HepG2 (cell line): ENCODE measurements at regions not wholly inside any gene's neighbourhood (a gene's known extent, or its start where the extent isn't known, plus 50 kb on each side); places are given as distances from the start of the nearest gene placed in this dataset.

ENCODE experiments used
- AGO1 ChIP-seq: fragments of 200-400 bp; formaldehyde crosslinking; IDR thresholded peaks from 2 replicates; pipeline ENCODE4 v1.6.1; 2017; ENCODE audit warnings: mild to moderate bottlenecking, low read depth, low read length, moderate library complexity; ENCODE audit not compliant: poor library complexity, severe bottlenecking
- ATF6 ChIP-seq: sonication (generic); formaldehyde crosslinking; conservative IDR thresholded peaks from 2 replicates; pipeline ENCODE4 v1.4.0; 2020; ENCODE audit warnings: missing genetic modification reagents
- EED ChIP-seq: sonication (generic); formaldehyde crosslinking; IDR thresholded peaks from 2 replicates; pipeline ENCODE4 v1.5.0; 2020; ENCODE audit warnings: mild to moderate bottlenecking, missing genetic modification reagents
- ELF4 ChIP-seq: sonication (generic); formaldehyde crosslinking; IDR thresholded peaks from 2 replicates; pipeline ENCODE4 v1.5.0; 2020; ENCODE audit warnings: missing genetic modification reagents, mild to moderate bottlenecking, moderate library complexity, borderline replicate concordance
- GMEB2 ChIP-seq: IDR thresholded peaks from 2 replicates; pipeline ENCODE4 v1.6.1; 2016; ENCODE audit warnings: missing biosample characterization, missing genetic modification reagents, low read depth
- HNRNPK ChIP-seq: fragments of 200-400 bp; formaldehyde crosslinking; IDR thresholded peaks from 2 replicates; pipeline ENCODE4 v1.6.1; 2018; ENCODE audit warnings: low read length, low read depth, moderate library complexity, mild to moderate bottlenecking; ENCODE audit not compliant: poor library complexity, severe bottlenecking
- JUNB ChIP-seq: sonication (generic); formaldehyde crosslinking; IDR thresholded peaks from 2 replicates; pipeline ENCODE4 v1.8.0; 2022; ENCODE audit warnings: missing genetic modification reagents, mild to moderate bottlenecking, borderline replicate concordance
- JUND ChIP-seq: sonication (generic); formaldehyde crosslinking; IDR thresholded peaks from 2 replicates; pipeline ENCODE4 v1.8.0; 2022; ENCODE audit warnings: mild to moderate bottlenecking, missing genetic modification reagents
- NR2F6 ChIP-seq, 2 experiments: IDR thresholded peaks; 2 replicates each; pipeline ENCODE4 v1.6.1; 2016; ENCODE audit warnings: antibody characterized with exemption in 1 of 2, mild to moderate bottlenecking in 1 of 2
- NRL ChIP-seq: sonication (generic); formaldehyde crosslinking; IDR thresholded peaks from 2 replicates; pipeline ENCODE4 v1.5.0; 2020; ENCODE audit warnings: missing genetic modification reagents, mild to moderate bottlenecking, moderate library complexity, borderline replicate concordance
- REL ChIP-seq: sonication (generic); formaldehyde crosslinking; conservative IDR thresholded peaks from 2 replicates; pipeline ENCODE4 v1.8.0; 2022; ENCODE audit warnings: mild to moderate bottlenecking, missing genetic modification reagents, moderate library complexity
- U2AF1 ChIP-seq: fragments of 200-400 bp; formaldehyde crosslinking; optimal IDR thresholded peaks from 2 replicates; pipeline ENCODE3; 2017; ENCODE audit warnings: mild to moderate bottlenecking, low read depth, low read length
- YEATS2 ChIP-seq: sonication (generic); formaldehyde crosslinking; IDR thresholded peaks from 2 replicates; pipeline ENCODE4 v1.4.0; 2020; ENCODE audit warnings: missing genetic modification reagents, borderline replicate concordance
- ZBTB21 ChIP-seq: sonication (generic); formaldehyde crosslinking; IDR thresholded peaks from 2 replicates; pipeline ENCODE4 v1.4.0; 2020; ENCODE audit warnings: missing genetic modification reagents
- ZNF138 ChIP-seq: sonication (generic); formaldehyde crosslinking; IDR thresholded peaks from 2 replicates; pipeline ENCODE4 v1.5.0; 2020; ENCODE audit warnings: mild to moderate bottlenecking, low read depth, missing genetic modification reagents
- ZNF530 ChIP-seq: sonication (generic); formaldehyde crosslinking; IDR thresholded peaks from 2 replicates; pipeline ENCODE4 v1.5.0; 2020; ENCODE audit warnings: low read depth, mild to moderate bottlenecking, missing genetic modification reagents
- ZNF616 ChIP-seq: sonication (generic); formaldehyde crosslinking; IDR thresholded peaks from 2 replicates; pipeline ENCODE4 v1.5.0; 2020; ENCODE audit warnings: low read depth, mild to moderate bottlenecking, missing genetic modification reagents
- ZNF724P ChIP-seq: sonication (generic); formaldehyde crosslinking; IDR thresholded peaks from 2 replicates; pipeline ENCODE4 v1.8.0; 2022; ENCODE audit warnings: missing genetic modification reagents, borderline replicate concordance
- ZNF790 ChIP-seq: sonication (generic); formaldehyde crosslinking; IDR thresholded peaks from 2 replicates; pipeline ENCODE4 v1.8.0; 2022; ENCODE audit warnings: missing genetic modification reagents, mild to moderate bottlenecking, borderline replicate concordance
- TF ChIP-seq, protein P1 (sequence below): sonication (generic); formaldehyde crosslinking; IDR thresholded peaks from 2 replicates; pipeline ENCODE4 v1.4.0; 2020; ENCODE audit warnings: missing genetic modification reagents, low read depth, mild to moderate bottlenecking, borderline replicate concordance
- TF ChIP-seq, protein P2 (sequence below): IDR thresholded peaks from 2 replicates; pipeline ENCODE4 v1.6.1; 2012; ENCODE audit warnings: low read length, improper control_type of control experiment

- TF ChIP-seq, protein P1, sequence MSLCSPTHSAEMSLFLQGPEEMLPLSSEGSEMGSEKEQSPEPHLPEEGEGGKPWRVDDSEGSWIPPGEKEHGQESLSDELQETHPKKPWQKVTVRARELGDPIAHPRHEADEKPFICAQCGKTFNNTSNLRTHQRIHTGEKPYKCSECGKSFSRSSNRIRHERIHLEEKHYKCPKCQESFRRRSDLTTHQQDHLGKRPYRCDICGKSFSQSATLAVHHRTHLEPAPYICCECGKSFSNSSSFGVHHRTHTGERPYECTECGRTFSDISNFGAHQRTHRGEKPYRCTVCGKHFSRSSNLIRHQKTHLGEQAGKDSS = peak; percentile 72; the same call in 1 of the 2 replicates
- TF ChIP-seq ELF4 (CRISPR knock-in tag) (no peak), AGO1 (no peak), ZNF616 (CRISPR knock-in tag) (0 out of 2 replicates have a peak, but pooled peaks have one; percentile 23), ZNF530 (CRISPR knock-in tag) (no peak), NR2F6 (IDR thresholded peaks at IDR 0.05) (peak; percentile 79), NR2F6 (CRISPR knock-in tag; IDR thresholded peaks at IDR 0.05) (peak; percentile 88), JUNB (no peak), ZBTB21 (no peak), REL (no peak), EED (CRISPR knock-in tag) (no peak), ZNF138 (no peak), ATF6 (CRISPR knock-in tag) (no peak), ZNF790 (CRISPR knock-in tag) (no peak), JUND (CRISPR knock-in tag) (0 out of 2 replicates have a peak, but pooled peaks have one; percentile 11), NRL (CRISPR knock-in tag) (no peak; the same call in 1 of the 2 replicates), U2AF1 (no peak), HNRNPK (no peak), ZNF724P (CRISPR knock-in tag) (no peak), GMEB2 (CRISPR knock-in tag) (no peak), YEATS2 (no peak)
- TF ChIP-seq, protein P2, sequence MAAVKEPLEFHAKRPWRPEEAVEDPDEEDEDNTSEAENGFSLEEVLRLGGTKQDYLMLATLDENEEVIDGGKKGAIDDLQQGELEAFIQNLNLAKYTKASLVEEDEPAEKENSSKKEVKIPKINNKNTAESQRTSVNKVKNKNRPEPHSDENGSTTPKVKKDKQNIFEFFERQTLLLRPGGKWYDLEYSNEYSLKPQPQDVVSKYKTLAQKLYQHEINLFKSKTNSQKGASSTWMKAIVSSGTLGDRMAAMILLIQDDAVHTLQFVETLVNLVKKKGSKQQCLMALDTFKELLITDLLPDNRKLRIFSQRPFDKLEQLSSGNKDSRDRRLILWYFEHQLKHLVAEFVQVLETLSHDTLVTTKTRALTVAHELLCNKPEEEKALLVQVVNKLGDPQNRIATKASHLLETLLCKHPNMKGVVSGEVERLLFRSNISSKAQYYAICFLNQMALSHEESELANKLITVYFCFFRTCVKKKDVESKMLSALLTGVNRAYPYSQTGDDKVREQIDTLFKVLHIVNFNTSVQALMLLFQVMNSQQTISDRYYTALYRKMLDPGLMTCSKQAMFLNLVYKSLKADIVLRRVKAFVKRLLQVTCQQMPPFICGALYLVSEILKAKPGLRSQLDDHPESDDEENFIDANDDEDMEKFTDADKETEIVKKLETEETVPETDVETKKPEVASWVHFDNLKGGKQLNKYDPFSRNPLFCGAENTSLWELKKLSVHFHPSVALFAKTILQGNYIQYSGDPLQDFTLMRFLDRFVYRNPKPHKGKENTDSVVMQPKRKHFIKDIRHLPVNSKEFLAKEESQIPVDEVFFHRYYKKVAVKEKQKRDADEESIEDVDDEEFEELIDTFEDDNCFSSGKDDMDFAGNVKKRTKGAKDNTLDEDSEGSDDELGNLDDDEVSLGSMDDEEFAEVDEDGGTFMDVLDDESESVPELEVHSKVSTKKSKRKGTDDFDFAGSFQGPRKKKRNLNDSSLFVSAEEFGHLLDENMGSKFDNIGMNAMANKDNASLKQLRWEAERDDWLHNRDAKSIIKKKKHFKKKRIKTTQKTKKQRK = no peak
Measured at GRCh38 chr21:39020751-39021477, 162.3 kb downstream of the PSMG1 start (continued).
